HL-60 (cell line): ENCODE measurements at regions not wholly inside any gene's neighbourhood (a gene's known extent, or its start where the extent isn't known, plus 50 kb on each side); places are given as distances from the start of the nearest gene placed in this dataset.

Experiments used
- GABPA ChIP-seq: IDR thresholded peaks from 2 replicates; pipeline ENCODE4 v1.6.1; 2012; ENCODE audit warnings: low read depth
- REST ChIP-seq: IDR thresholded peaks from 2 replicates; pipeline ENCODE4 v1.6.1; 2012; ENCODE audit warnings: low read depth; ENCODE audit not compliant: insufficient replicate concordance
- TF ChIP-seq, protein P1 (sequence below): IDR thresholded peaks from one replicate; pipeline ENCODE4 v1.5.1; 2011; ENCODE audit warnings: low read length, control low read depth, inconsistent platforms; ENCODE audit not compliant: insufficient read depth

DNA sequence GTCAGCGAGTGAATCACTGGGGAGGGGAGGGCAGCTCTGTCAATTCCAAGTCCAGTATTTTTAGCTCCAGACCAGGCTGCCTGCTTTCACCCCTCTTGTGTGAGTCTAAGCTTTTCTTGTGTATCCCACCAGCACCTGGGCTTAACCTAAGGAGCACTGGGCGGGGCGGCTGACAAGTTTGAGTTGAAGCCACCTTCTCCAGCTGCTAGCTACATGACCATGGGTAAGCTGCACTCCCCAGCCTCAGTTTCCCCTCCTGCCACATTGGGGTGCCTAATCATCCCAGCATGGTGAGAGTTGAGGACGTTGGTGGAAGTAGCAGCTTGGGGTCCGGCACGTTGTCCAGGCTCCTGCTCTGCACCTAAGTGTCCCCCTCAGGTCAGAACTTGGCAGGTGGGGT is 89.8 kb upstream of the PCBD1 start:
- TF ChIP-seq, protein P1, sequence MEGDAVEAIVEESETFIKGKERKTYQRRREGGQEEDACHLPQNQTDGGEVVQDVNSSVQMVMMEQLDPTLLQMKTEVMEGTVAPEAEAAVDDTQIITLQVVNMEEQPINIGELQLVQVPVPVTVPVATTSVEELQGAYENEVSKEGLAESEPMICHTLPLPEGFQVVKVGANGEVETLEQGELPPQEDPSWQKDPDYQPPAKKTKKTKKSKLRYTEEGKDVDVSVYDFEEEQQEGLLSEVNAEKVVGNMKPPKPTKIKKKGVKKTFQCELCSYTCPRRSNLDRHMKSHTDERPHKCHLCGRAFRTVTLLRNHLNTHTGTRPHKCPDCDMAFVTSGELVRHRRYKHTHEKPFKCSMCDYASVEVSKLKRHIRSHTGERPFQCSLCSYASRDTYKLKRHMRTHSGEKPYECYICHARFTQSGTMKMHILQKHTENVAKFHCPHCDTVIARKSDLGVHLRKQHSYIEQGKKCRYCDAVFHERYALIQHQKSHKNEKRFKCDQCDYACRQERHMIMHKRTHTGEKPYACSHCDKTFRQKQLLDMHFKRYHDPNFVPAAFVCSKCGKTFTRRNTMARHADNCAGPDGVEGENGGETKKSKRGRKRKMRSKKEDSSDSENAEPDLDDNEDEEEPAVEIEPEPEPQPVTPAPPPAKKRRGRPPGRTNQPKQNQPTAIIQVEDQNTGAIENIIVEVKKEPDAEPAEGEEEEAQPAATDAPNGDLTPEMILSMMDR: no peak
- no peak for TF ChIP-seq GABPA
- no peak for TF ChIP-seq REST
